ENCODE measurements at regions not wholly inside any gene's neighbourhood (a gene's known extent, or its start where the extent isn't known, plus 50 kb on each side); places are given as distances from the start of the nearest gene placed in this dataset.
"Not testable (repeated sequence)": the region's sequence is repeated elsewhere in the genome, so short reads cannot be mapped to it uniquely, and the experiment has no call there.

DNA sequence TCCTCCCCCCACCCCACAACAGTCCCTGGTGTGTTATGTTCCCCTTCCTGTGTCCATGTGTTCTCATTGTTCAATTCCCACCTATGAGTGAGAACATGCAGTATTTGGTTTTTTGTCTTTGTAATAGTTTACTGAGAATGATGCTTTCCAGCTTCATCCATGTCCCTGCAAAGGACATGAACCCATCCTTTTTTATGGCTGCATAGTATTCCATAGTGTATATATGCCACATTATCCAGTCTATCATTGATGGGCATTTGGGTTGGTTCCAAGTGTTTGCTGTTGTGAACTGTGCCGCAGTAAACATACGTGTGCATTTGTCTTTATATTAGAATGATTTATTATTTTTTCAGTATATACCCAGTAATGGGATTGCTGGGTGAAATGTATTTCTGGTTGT, 104.0 kb downstream of the CCDC74A start:
- TF ChIP-seq ZFX (IDR thresholded peaks at IDR 0.05; ENCODE audit: borderline replicate concordance) = not testable (repeated sequence)
- TF ChIP-seq, protein P1, sequence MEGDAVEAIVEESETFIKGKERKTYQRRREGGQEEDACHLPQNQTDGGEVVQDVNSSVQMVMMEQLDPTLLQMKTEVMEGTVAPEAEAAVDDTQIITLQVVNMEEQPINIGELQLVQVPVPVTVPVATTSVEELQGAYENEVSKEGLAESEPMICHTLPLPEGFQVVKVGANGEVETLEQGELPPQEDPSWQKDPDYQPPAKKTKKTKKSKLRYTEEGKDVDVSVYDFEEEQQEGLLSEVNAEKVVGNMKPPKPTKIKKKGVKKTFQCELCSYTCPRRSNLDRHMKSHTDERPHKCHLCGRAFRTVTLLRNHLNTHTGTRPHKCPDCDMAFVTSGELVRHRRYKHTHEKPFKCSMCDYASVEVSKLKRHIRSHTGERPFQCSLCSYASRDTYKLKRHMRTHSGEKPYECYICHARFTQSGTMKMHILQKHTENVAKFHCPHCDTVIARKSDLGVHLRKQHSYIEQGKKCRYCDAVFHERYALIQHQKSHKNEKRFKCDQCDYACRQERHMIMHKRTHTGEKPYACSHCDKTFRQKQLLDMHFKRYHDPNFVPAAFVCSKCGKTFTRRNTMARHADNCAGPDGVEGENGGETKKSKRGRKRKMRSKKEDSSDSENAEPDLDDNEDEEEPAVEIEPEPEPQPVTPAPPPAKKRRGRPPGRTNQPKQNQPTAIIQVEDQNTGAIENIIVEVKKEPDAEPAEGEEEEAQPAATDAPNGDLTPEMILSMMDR (IDR thresholded peaks at IDR 0.05) = not testable (repeated sequence)
